Kidney (tissue), 13 donors: ENCODE measurements at regions not wholly inside any gene's neighbourhood (a gene's known extent, or its start where the extent isn't known, plus 50 kb on each side); places are given as distances from the start of the nearest gene placed in this dataset.

Experiments used
- DNase-seq, 5 donors: peaks; one replicate each; pipeline ENCODE4 v3.0.0-alpha.2; 2013 to 2020
- FAIRE-seq: peaks from 2 replicates; lab custom pipeline; 2012; peaks lifted over from hg19 to GRCh38; lab: Jason Lieb, UNC
- H3K27ac ChIP-seq, 2 donors: one replicate each; pipeline ENCODE4 v1.7.0; 2013; ENCODE audit warnings: low read depth in 2 of 2, low read length in 2 of 2, inconsistent platforms in 1 of 2
- H3K27me3 ChIP-seq: one replicate; pipeline ENCODE4 v1.7.1; 2013; ENCODE audit warnings: low read length, inconsistent platforms; ENCODE audit not compliant: control insufficient read depth, insufficient read depth
- H3K36me3 ChIP-seq, 3 donors: one replicate each; pipeline versions ENCODE4 v1.7.0 to v1.7.1; 2013; ENCODE audit warnings: low read length in 3 of 3, control low read depth in 1 of 3, inconsistent platforms in 1 of 3; ENCODE audit not compliant: insufficient read depth in 3 of 3, control insufficient read depth in 2 of 3
- H3K4me1 ChIP-seq, 3 donors: one replicate each; pipeline versions ENCODE4 v1.7.0 to v1.7.1; 2013; ENCODE audit warnings: low read length in 3 of 3, inconsistent platforms in 1 of 3, low read depth in 1 of 3; ENCODE audit not compliant: control insufficient read depth in 2 of 3, insufficient read depth in 2 of 3
- H3K4me3 ChIP-seq, 3 donors: one replicate each; pipeline versions ENCODE4 v1.7.0 to v1.8.1; 2013; ENCODE audit warnings: low read length in 3 of 3, control low read depth in 1 of 3, inconsistent platforms in 1 of 3
- H3K9ac ChIP-seq, 3 donors: one replicate each; pipeline versions ENCODE4 v1.7.0 to v1.7.1; 2013; ENCODE audit warnings: low read length in 3 of 3, control low read depth in 1 of 3, inconsistent platforms in 1 of 3
- H3K9me3 ChIP-seq, 3 donors: one replicate each; pipeline versions ENCODE4 v1.7.0 to v1.7.1; 2013; ENCODE audit warnings: low read length in 3 of 3, control low read depth in 1 of 3, inconsistent platforms in 1 of 3; ENCODE audit not compliant: control insufficient read depth in 2 of 3, insufficient read depth in 1 of 3
- intact Hi-C: fragments of 100-400 bp; cut with DNase I; formaldehyde crosslinking; loops from one replicate; pipeline ENCODE4 v1.11.1; 2022
- TF ChIP-seq, protein P1 (sequence below): IDR thresholded peaks from 3 replicates; pipeline ENCODE4 v1.5.1; 2012; ENCODE audit warnings: mild to moderate bottlenecking, moderate library complexity, borderline replicate concordance; ENCODE audit not compliant: insufficient read depth; ENCODE audit errors: extremely low read depth
- donor health status: control.
- donor health status: control.
- donor health status: control.
- donor health status: control.
- donor health status: control.
- donor health status: DM: yes; HTN: yes; CAD: no.
- donor health status: Normal renal cell carcinoma (clear cell type).

DNA sequence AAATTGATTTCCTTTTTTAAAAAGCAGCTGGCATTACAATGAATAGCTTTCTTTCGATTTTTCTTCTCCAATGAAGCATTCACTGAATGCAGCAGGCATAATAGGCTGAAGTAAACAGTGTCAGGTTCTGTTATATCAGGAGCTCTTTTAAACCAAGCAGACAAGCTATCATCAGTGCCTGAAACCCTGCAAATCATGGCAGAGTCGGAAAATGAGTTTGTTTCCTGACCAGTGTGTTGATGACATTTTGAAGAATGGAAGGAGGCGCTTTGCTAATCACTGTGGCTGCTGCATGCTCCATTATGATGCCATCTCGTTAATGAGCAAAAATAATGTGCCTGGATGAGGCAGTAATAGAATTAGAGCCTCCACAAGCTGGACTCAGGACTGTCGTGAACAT, 284.5 kb downstream of the ZNF608 start:
- FAIRE-seq (no peak), DNase-seq (no peak)
- Histone ChIP-seq H3K4me3 (no peak overlapping the region), H3K9me3 (no peaks in the 10 kb centered on the region), H3K36me3 (no peaks in the 10 kb centered on the region), H3K9ac (no peak overlapping the region), H3K4me1 (no peaks in the 10 kb centered on the region), H3K27me3 (no peaks in the 10 kb centered on the region), H3K27ac (no peak overlapping the region)
- intact Hi-C loops: no loop called here
- TF ChIP-seq, protein P1, sequence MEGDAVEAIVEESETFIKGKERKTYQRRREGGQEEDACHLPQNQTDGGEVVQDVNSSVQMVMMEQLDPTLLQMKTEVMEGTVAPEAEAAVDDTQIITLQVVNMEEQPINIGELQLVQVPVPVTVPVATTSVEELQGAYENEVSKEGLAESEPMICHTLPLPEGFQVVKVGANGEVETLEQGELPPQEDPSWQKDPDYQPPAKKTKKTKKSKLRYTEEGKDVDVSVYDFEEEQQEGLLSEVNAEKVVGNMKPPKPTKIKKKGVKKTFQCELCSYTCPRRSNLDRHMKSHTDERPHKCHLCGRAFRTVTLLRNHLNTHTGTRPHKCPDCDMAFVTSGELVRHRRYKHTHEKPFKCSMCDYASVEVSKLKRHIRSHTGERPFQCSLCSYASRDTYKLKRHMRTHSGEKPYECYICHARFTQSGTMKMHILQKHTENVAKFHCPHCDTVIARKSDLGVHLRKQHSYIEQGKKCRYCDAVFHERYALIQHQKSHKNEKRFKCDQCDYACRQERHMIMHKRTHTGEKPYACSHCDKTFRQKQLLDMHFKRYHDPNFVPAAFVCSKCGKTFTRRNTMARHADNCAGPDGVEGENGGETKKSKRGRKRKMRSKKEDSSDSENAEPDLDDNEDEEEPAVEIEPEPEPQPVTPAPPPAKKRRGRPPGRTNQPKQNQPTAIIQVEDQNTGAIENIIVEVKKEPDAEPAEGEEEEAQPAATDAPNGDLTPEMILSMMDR: no peak

DNA sequence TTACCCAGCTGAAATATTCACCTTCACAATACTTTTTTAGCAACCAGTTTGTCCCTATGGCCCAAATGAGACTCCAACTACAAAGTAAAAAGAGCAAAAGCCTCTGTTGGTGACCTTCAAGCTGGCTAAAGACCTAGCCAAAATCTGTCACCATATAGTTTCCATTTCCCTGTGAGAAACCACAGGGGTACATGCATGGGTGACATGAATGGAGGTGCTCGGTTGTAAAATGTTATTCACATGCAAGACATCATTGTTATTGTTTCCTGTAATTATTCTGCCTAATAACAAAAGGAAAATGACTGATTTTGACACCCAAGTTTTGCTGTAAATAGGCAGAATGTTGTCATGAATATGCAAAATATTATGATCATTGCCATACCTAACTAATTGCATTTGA, 285.3 kb downstream of the ZNF608 start:
- H3K27ac ChIP-seq: no peak overlapping the region
- intact Hi-C loops: no loop called here
- no peaks in the 10 kb centered on the region for H3K36me3 ChIP-seq
- no peak overlapping the region for H3K9ac ChIP-seq
- DNase-seq (no peak), FAIRE-seq (no peak)
- no peak overlapping the region for H3K4me3 ChIP-seq
- no peaks in the 10 kb centered on the region for H3K9me3 ChIP-seq
- no peaks in the 10 kb centered on the region for H3K27me3 ChIP-seq
- H3K4me1 ChIP-seq: no peaks in the 10 kb centered on the region
- TF ChIP-seq, protein P1: no peak

DNA sequence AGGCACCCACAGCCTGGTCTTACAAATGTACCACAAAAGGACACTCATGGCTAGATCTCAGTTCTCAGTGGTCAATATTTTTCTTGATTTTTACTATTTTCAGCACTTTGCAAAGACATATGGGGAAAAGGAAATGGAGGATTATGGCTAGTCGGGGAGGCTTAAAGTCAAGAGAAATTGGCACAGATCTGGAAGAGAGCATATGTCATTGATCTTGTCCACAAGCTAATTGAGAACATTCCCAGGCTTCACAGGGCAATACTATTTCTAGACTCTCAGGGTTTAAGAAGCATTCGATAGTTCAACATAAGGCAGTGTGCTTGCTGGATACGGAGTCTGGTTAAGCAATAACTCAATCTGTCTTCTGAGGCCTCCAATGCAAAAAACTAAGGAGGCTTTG, 285.8 kb downstream of the ZNF608 start:
- intact Hi-C loops: no loop called here

More for the DNA sequence above, 285.8 kb downstream of the ZNF608 start:
- H3K4me3 ChIP-seq: no peak overlapping the region
- FAIRE-seq (no peak), DNase-seq (no peak)
- no peak overlapping the region for H3K27ac ChIP-seq
- H3K9me3 ChIP-seq: no peaks in the 10 kb centered on the region
- TF ChIP-seq, protein P1: no peak
- no peak overlapping the region for H3K9ac ChIP-seq
- no peaks in the 10 kb centered on the region for H3K4me1 ChIP-seq
- H3K27me3 ChIP-seq: no peaks in the 10 kb centered on the region
- no peaks in the 10 kb centered on the region for H3K36me3 ChIP-seq
